ENCODE measurements at regions not wholly inside any gene's neighbourhood (a gene's known extent, or its start where the extent isn't known, plus 50 kb on each side); places are given as distances from the start of the nearest gene placed in this dataset.

GRCh38 chr12:92452763-92453162 is 250.0 kb upstream of the PLEKHG7 start:
- ATAC-seq (no peak), FAIRE-seq (no peak), DNase-seq (ENCODE audit: low read depth in 1 of 2, low spot score in 1 of 2) (no peak)
- H3K4me2 ChIP-seq: no peak overlapping the region
- H3K9me3 ChIP-seq: peaks cover 12% of the 10 kb centered on the region; the same call in 1 of the 3 replicates
- H3K4me1 ChIP-seq: no peaks in the 10 kb centered on the region
- no peak overlapping the region for H3K4me3 ChIP-seq
- ChIA-PET CTCF (no interaction called here), POLR2A (no interaction called here)
- TF ChIP-seq PBX3 (IDR thresholded peaks at IDR 0.05) (no peak), CHD2 (IDR thresholded peaks at IDR 0.05; ENCODE audit: low read length, partially characterized antibody) (no peak), GATA3 (IDR thresholded peaks at IDR 0.05; ENCODE audit: borderline replicate concordance) (no peak), CHD4 (IDR thresholded peaks at IDR 0.05; ENCODE audit: borderline replicate concordance) (no peak), EHMT2 (IDR thresholded peaks at IDR 0.05; ENCODE audit: low read depth) (no peak), POLR2AphosphoS2 (conservative IDR thresholded peaks at IDR 0.05; ENCODE audit: low read length) (no peak), NPAS2 (CRISPR knock-in tag; IDR thresholded peaks at IDR 0.05; ENCODE audit: borderline replicate concordance) (no peak)
- no peak overlapping the region for H3K27ac ChIP-seq

DNA sequence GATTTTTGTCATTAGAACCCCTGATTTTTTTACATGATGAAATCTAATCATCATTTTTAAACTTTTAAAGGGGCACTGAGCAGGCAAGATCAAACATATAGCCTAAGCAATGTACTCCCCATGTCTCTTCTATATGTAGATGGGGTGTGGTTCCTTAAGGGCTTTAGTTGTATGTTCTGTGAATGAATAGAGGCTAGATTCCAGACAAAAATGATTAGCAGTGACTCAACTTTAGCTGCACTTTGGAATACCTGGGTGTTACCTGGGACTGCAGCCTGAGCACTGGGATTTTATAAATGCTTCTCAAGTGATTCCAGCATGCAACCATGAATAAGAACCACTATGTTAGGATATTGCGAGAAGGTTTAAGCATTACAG is 256.7 kb upstream of the PLEKHG7 start:
- DNase-seq (ENCODE audit: low read depth in 1 of 2, low spot score in 1 of 2) (no peak), FAIRE-seq (no peak), ATAC-seq (no peak)
- peaks cover 5% of the 10 kb centered on the region; the same call in 1 of the 3 replicates for H3K4me1 ChIP-seq
- CTCF ChIA-PET: interaction anchor here (1.2 kb wide), 1 partner anchor 634 kb away, joined by 3 read pairs; no protein-coding TSS in a partner anchor
- WGBS (ENCODE audit: missing lambda C conversion rate): 89% methylated on average over 1 of the region's 1 CpG
- TF ChIP-seq KDM1A (IDR thresholded peaks at IDR 0.05; ENCODE audit: low read depth) (no peak), EHMT2 (IDR thresholded peaks at IDR 0.05; ENCODE audit: low read depth) (no peak), JUNB (IDR thresholded peaks at IDR 0.05) (no peak), CHD2 (IDR thresholded peaks at IDR 0.05; ENCODE audit: low read length, partially characterized antibody) (no peak), ZNF302 (CRISPR knock-in tag; IDR thresholded peaks at IDR 0.05) (no peak), EP300 (IDR thresholded peaks at IDR 0.05) (no peak), HOXB5 (CRISPR knock-in tag; IDR thresholded peaks at IDR 0.05) (no peak), NFE2L2 (conservative IDR thresholded peaks at IDR 0.05; ENCODE audit: low read length) (no peak), HEYL (CRISPR knock-in tag; IDR thresholded peaks at IDR 0.05) (no peak), RCOR1 (IDR thresholded peaks at IDR 0.05; ENCODE audit: low read depth, low read length) (no peak), CBX2 (IDR thresholded peaks at IDR 0.05; ENCODE audit: borderline replicate concordance, low read depth) (no peak), BHLHE40 (IDR thresholded peaks at IDR 0.05; ENCODE audit: low read depth, low read length) (no peak), HDAC2 (IDR thresholded peaks at IDR 0.05) (no peak)
- POLR2A ChIA-PET: interaction anchor here (2.9 kb wide), 1 partner anchor 300 kb away, joined by 10 read pairs; the partner anchor contains the start of gene BTG1
- H3K4me2 ChIP-seq: no peak overlapping the region
- H3K9me3 ChIP-seq: peaks cover 6% of the 10 kb centered on the region; the same call in 1 of the 3 replicates
- H3K27ac ChIP-seq: peak overlapping the region in 1 of 2 experiments; percentile 44; a peak in 1 of 6 replicates
- H3K4me3 ChIP-seq: no peak overlapping the region

DNA sequence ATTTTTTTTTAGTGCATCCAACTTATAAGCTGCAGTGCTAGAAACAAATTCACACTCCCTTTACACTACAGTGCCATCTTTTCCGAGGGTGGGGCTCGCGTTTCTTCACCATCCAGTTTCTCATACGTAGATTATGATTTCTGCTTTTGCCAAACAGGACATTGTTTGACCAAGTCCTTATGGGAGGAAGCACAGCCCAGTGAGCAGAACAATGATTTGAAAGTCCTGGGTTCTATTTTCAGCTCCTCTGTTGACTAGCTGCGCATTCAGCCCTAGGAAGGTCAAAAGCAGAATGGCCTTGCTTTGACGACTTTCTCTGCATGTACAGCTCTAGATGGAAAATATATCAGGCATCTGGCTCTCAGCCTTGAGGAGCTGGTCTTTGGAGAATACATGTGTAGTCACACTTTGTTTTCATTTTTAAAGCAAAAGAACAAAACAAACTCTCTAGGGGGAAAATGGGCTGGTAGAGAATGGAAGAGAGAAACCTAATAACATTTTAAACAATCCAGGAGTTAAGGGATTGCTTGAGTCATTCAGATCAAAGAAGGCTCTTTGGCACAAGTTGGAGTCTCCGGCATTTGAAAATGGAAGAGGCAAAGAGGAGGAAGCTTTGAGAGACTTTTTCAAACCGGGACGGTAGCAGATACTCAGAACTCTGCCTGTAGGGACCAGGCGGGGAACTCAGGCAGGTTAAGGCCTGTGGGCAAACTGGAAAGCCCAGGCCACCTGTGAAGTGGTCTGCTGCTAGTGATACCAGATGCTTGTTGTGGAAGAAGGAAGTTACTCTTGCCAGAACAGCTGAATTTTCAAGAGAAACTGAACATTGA is 257.3 kb upstream of the PLEKHG7 start:
- Histone ChIP-seq H3K9me3 (peaks cover 4% of the 10 kb centered on the region; the same call in 1 of the 3 replicates), H3K4me3 (no peak overlapping the region), H3K27ac (peak overlapping the region in 1 of 2 experiments; percentile 44; a peak in 2 of 6 replicates), H3K4me2 (no peak overlapping the region), H3K4me1 (peaks cover 5% of the 10 kb centered on the region; the same call in 1 of the 3 replicates)
- ATAC-seq (no peak), DNase-seq (ENCODE audit: low read depth in 1 of 2, low spot score in 1 of 2) (no peak), FAIRE-seq (no peak)
- WGBS (ENCODE audit: missing lambda C conversion rate): 69% methylated on average over 10 of the region's 10 CpGs
- ChIA-PET POLR2A (interaction anchor here (2.9 kb wide), 1 partner anchor 299 kb away, joined by 10 read pairs; the partner anchor contains the start of gene BTG1), CTCF (interaction anchor here (1.2 kb wide), 1 partner anchor 634 kb away, joined by 3 read pairs; no protein-coding TSS in a partner anchor)
- no peak for TF ChIP-seq POLR2A (IDR thresholded peaks at IDR 0.05; ENCODE audit: low read length)
- TF ChIP-seq ZFP36 (IDR thresholded peaks at IDR 0.05; ENCODE audit: borderline replicate concordance, partially characterized antibody): no peak
- TF ChIP-seq HES2 (IDR thresholded peaks at IDR 0.05): no peak
- TF ChIP-seq NR3C1 (IDR thresholded peaks at IDR 0.05): no peak
- TF ChIP-seq, protein P1, sequence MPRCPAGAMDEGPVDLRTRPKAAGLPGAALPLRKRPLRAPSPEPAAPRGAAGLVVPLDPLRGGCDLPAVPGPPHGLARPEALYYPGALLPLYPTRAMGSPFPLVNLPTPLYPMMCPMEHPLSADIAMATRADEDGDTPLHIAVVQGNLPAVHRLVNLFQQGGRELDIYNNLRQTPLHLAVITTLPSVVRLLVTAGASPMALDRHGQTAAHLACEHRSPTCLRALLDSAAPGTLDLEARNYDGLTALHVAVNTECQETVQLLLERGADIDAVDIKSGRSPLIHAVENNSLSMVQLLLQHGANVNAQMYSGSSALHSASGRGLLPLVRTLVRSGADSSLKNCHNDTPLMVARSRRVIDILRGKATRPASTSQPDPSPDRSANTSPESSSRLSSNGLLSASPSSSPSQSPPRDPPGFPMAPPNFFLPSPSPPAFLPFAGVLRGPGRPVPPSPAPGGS (IDR thresholded peaks at IDR 0.05): no peak
- no peak for TF ChIP-seq BHLHE40 (IDR thresholded peaks at IDR 0.05; ENCODE audit: low read depth, low read length)
- no peak for TF ChIP-seq ZSCAN20 (CRISPR knock-in tag; IDR thresholded peaks at IDR 0.05)
- no peak for TF ChIP-seq SREBF2 (IDR thresholded peaks at IDR 0.05)
- no peak for TF ChIP-seq RARB (CRISPR knock-in tag; IDR thresholded peaks at IDR 0.05)
- no peak for TF ChIP-seq EP300 (IDR thresholded peaks at IDR 0.05)
- TF ChIP-seq KDM5A (IDR thresholded peaks at IDR 0.05): no peak
- TF ChIP-seq EHMT2 (IDR thresholded peaks at IDR 0.05; ENCODE audit: low read depth): no peak
- no peak for TF ChIP-seq NFE2L2 (conservative IDR thresholded peaks at IDR 0.05; ENCODE audit: low read length)
- TF ChIP-seq MYC (IDR thresholded peaks at IDR 0.05; ENCODE audit: borderline replicate concordance, low read length): no peak
- TF ChIP-seq, protein P2, sequence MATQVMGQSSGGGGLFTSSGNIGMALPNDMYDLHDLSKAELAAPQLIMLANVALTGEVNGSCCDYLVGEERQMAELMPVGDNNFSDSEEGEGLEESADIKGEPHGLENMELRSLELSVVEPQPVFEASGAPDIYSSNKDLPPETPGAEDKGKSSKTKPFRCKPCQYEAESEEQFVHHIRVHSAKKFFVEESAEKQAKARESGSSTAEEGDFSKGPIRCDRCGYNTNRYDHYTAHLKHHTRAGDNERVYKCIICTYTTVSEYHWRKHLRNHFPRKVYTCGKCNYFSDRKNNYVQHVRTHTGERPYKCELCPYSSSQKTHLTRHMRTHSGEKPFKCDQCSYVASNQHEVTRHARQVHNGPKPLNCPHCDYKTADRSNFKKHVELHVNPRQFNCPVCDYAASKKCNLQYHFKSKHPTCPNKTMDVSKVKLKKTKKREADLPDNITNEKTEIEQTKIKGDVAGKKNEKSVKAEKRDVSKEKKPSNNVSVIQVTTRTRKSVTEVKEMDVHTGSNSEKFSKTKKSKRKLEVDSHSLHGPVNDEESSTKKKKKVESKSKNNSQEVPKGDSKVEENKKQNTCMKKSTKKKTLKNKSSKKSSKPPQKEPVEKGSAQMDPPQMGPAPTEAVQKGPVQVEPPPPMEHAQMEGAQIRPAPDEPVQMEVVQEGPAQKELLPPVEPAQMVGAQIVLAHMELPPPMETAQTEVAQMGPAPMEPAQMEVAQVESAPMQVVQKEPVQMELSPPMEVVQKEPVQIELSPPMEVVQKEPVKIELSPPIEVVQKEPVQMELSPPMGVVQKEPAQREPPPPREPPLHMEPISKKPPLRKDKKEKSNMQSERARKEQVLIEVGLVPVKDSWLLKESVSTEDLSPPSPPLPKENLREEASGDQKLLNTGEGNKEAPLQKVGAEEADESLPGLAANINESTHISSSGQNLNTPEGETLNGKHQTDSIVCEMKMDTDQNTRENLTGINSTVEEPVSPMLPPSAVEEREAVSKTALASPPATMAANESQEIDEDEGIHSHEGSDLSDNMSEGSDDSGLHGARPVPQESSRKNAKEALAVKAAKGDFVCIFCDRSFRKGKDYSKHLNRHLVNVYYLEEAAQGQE (IDR thresholded peaks at IDR 0.05): no peak

Measured in A549 (cell line).